ENCODE measurements at regions not wholly inside any gene's neighbourhood (a gene's known extent, or its start where the extent isn't known, plus 50 kb on each side); places are given as distances from the start of the nearest gene placed in this dataset.

GRCh38 chr5:124887223-124887622 lies 140.8 kb upstream of the ZNF608 start:
- ATAC-seq = no peak
- WGBS, 4 donors = 82 to 91% (median 84%) methylated on average over 2 of the region's 2 CpGs

GRCh38 chr5:124888050-124888506 lies 141.6 kb upstream of the ZNF608 start:
- Histone ChIP-seq H3K4me1 (peaks cover 0 to 8% (median 0%) of the 10 kb centered on the region in 12 donors), H3K9me3 (peaks cover 0 to 5% (median 0%) of the 10 kb centered on the region in 12 donors), H3K27ac (no peak overlapping the region), H3K27me3 (no peaks in the 10 kb centered on the region), H3K36me3 (no peaks in the 10 kb centered on the region), H3K4me3 (no peak overlapping the region)
- 56 to 70% (median 64%) methylated on average over 6 of the region's 6 CpGs for WGBS, 4 donors
- ATAC-seq (no peak), DNase-seq (no peak)
- intact Hi-C loops (cut with DNase I) = no loop called here
- no peak for TF ChIP-seq POLR2A (IDR thresholded peaks at IDR 0.05)
- TF ChIP-seq, protein P1, sequence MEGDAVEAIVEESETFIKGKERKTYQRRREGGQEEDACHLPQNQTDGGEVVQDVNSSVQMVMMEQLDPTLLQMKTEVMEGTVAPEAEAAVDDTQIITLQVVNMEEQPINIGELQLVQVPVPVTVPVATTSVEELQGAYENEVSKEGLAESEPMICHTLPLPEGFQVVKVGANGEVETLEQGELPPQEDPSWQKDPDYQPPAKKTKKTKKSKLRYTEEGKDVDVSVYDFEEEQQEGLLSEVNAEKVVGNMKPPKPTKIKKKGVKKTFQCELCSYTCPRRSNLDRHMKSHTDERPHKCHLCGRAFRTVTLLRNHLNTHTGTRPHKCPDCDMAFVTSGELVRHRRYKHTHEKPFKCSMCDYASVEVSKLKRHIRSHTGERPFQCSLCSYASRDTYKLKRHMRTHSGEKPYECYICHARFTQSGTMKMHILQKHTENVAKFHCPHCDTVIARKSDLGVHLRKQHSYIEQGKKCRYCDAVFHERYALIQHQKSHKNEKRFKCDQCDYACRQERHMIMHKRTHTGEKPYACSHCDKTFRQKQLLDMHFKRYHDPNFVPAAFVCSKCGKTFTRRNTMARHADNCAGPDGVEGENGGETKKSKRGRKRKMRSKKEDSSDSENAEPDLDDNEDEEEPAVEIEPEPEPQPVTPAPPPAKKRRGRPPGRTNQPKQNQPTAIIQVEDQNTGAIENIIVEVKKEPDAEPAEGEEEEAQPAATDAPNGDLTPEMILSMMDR (IDR thresholded peaks at IDR 0.05) = no peak

More at GRCh38 chr5:124887223-124887622, 140.8 kb upstream of the ZNF608 start:
- Histone ChIP-seq H3K27me3 (no peaks in the 10 kb centered on the region), H3K4me3 (no peak overlapping the region), H3K36me3 (no peaks in the 10 kb centered on the region), H3K4me1 (peaks cover 0 to 8% (median 0%) of the 10 kb centered on the region in 12 donors), H3K9me3 (peaks cover 0 to 5% (median 0%) of the 10 kb centered on the region in 12 donors), H3K27ac (no peak overlapping the region)
- DNase-seq = no peak
- TF ChIP-seq POLR2A (IDR thresholded peaks at IDR 0.05) = no peak
- TF ChIP-seq, protein P1 (IDR thresholded peaks at IDR 0.05) = no peak
- intact Hi-C loops (cut with DNase I) = no loop called here

DNA sequence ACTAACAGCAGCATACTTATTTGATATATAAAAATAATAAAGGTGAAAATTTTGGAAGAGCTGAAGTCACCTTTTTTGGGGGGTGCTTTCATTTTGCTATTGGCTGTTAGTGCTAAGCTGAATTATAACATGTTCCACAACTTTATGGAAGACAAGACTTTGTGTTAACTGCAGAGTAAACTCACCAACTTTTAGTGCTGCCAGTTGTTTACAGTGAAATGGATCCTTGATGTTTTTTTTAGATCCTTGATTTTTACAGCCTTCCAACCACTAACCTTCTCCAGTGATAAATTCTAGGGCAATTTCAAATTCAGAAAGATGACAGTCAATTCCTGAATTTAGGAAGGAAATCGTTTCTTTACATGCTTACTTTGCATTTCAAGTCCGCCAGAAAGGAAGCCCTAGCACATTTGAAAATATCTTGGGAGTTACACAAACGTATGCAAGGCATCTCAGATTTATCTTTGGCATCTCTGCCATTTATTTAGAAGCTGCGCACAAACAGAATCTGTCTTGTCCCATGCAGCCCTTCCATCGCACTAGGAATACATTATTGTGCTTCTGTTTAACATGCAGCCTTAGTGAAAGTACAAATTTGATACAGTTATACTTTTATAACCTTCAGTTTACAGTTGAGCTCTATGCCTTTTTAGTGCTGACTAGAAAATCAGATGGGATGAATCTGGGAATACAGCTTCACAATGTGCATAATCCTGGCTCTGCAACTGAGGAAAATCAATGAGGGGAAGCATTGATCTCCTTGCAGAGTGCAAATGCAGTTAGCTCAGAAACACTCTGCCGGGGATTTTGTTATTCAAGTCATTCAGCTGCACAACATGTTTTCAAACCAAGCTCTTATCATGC lies 142.4 kb upstream of the ZNF608 start:
- no peak for ATAC-seq
- 69 to 77% (median 71%) methylated on average over 6 of the region's 6 CpGs for WGBS, 4 donors
- Histone ChIP-seq H3K9me3 (peaks cover 0 to 5% (median 0%) of the 10 kb centered on the region in 12 donors), H3K36me3 (no peaks in the 10 kb centered on the region), H3K4me1 (peaks cover 0 to 8% (median 0%) of the 10 kb centered on the region in 12 donors), H3K27ac (no peak overlapping the region), H3K27me3 (no peaks in the 10 kb centered on the region), H3K4me3 (no peak overlapping the region)
- intact Hi-C loops (cut with DNase I) = no loop called here
- DNase-seq = no peak
- TF ChIP-seq POLR2A (IDR thresholded peaks at IDR 0.05) = no peak
- TF ChIP-seq, protein P1 (IDR thresholded peaks at IDR 0.05) = no peak

DNA sequence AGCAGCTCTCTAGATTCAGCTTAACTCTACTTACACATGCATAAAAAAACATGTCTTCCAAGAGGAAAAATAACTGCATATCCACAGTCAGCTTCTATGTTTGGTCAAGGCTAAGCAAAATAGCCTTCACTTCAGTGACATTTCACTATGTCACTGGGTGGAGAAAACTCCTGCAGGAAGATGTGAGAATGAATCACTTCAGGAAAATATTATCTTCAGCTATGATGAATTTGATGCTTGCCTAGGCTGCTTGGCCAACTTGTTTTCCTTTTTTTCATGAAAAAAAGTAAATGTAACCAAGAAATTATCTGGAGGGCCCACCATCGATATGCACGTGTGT lies 143.0 kb upstream of the ZNF608 start:
- intact Hi-C loops (cut with DNase I) = no loop called here
- 77 to 86% (median 85%) methylated on average over 2 of the region's 2 CpGs for WGBS, 4 donors
- H3K4me3 ChIP-seq = no peak overlapping the region
- peaks cover 0 to 8% (median 0%) of the 10 kb centered on the region in 12 donors for H3K4me1 ChIP-seq
- ATAC-seq (no peak), DNase-seq (no peak)
- peaks cover 0 to 5% (median 0%) of the 10 kb centered on the region in 12 donors for H3K9me3 ChIP-seq
- TF ChIP-seq, protein P1 (IDR thresholded peaks at IDR 0.05) = no peak
- TF ChIP-seq POLR2A (IDR thresholded peaks at IDR 0.05) = no peak
- no peaks in the 10 kb centered on the region for H3K27me3 ChIP-seq
- H3K36me3 ChIP-seq = no peaks in the 10 kb centered on the region
- H3K27ac ChIP-seq = no peak overlapping the region
